Islet of Langerhans (tissue), 1 donor: ENCODE measurements at regions not wholly inside any gene's neighbourhood (a gene's known extent, or its start where the extent isn't known, plus 50 kb on each side); places are given as distances from the start of the nearest gene placed in this dataset.

Source experiments
- FAIRE-seq: peaks from one replicate; lab custom pipeline; 2011; peaks lifted over from hg19 to GRCh38; lab: Jason Lieb, UNC

- FAIRE-seq, result peak; percentile 58
Observed at GRCh38 chr18:34595690-34596089, 114.4 kb upstream of the DTNA start.

- no peak for FAIRE-seq
Observed at GRCh38 chr18:34598120-34598635, 111.9 kb upstream of the DTNA start.

DNA sequence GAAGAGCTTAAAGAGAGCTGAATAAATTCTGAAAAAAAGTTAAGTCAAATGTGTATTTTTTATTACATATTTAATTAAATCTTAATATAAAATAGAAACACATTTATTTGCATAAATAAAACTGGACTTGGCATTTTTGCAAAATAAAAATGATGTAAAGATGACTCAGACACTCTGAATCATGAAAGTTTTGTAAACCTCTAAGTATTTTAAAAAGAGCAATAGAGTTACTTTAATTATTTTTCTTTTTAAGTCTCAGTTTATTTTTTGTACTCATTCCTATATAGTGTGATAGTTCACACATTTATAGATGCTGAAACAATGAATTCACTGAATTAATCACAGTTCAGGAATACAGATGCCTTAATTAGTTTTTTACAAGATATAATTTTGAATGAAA, 109.9 kb upstream of the DTNA start:
- peak; percentile 62 for FAIRE-seq

DNA sequence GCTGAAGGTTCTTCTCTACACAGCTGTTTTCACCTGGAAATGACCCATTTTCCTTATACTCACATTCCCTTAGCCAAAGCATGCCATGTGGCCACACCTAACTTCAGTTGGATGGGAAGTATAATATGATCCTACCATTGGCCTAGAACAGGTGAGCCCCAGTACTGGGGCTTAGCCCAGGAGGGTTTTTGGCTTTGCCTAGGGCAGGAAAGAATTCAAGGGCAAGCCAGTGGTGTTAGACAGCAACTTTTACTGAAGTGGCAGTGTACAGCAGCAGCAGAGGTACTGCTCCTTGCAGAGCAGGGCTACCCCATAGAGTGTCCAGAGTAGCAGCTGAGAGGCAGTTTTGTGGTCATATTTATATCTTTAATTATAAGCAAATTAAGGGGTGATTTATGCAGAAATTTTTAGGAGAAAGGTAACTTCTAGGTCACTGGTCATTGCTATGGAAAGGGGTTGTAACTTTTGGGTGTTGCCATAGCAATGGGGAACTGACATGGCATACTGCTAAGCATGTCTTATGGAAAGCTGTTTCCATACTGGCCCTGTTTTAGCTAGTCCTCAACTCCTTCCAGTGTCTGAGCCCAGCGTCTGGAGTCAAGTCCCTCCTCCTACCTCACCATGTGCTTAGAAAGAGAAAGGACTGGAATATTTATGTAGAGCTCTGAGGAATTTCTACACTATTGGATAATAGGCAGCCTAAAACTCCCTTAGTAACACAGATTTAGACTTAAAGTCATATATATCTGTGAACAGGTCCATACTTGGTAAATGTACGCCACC, 109.0 kb upstream of the DTNA start:
- FAIRE-seq, result no peak

GRCh38 chr18:34604591-34604990, 105.5 kb upstream of the DTNA start:
- FAIRE-seq, result no peak

DNA sequence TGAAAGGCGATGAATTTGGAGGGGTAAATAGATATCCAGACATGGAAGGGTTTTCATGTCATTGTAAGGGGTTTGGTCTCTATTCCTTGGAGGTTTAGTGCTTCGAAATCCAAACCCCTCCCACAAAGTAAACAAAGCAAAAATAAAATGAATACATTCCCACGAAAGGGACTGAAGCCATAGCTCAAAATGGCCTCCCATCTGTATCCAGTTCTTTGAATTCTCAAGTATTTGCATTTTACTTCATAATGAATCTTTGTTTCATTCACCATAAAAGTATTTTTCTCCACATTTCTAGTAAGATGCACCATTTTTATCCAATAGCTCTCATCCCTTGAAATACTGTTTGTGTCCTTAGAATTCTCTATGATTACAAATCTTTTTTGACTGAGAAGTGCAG, 103.2 kb upstream of the DTNA start:
- FAIRE-seq, result no peak

DNA sequence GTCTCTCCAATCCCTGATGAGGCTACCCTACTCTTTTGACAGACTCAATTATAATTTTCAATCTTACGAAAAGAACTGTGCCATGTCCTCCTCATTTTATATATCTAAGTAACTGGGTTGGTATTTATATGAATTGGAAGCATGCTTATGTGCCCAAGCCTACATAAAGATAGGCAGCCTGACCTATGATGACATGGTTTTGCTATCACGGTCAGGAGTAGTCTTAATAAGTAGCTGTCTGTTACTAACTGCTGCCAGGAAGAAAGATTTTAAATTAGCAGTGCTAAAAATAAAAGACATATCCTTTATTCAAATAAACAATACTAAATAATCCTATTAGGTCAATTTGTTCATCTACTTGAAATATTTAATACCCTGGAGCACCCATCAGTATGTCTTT, 102.0 kb upstream of the DTNA start:
- no peak for FAIRE-seq

- FAIRE-seq, result no peak
Observed at GRCh38 chr18:34609986-34610648, 100.0 kb upstream of the DTNA start.

GRCh38 chr18:34611904-34612303, 98.2 kb upstream of the DTNA start:
- no peak for FAIRE-seq

DNA sequence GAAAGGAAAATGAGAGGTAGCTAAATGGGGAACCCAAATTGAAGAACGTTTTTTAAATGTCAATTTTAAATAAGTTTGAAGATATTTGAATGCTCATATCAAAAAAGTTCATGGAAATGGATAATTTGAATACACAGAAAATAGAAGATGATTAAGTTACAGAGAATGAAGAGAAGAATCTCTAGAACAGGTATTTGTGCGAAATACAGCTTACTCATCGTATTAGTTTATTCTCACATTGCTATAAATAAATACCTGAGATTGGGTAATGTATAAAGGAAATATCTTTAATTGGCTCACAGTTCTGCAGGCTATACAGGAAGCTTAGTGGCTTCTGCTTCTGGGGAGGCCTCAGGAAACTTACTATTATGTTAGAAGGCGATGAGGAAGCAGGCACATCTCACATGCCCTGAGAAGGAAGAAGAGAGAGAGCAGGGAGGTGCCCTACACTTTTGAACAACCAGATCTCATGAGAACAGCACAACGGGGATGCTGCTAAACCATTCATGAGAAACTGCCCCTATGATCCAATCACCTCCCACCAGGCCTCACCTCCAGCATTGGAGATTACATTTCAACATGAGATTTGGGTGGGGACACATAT, 89.7 kb upstream of the DTNA start:
- no peak for FAIRE-seq

DNA sequence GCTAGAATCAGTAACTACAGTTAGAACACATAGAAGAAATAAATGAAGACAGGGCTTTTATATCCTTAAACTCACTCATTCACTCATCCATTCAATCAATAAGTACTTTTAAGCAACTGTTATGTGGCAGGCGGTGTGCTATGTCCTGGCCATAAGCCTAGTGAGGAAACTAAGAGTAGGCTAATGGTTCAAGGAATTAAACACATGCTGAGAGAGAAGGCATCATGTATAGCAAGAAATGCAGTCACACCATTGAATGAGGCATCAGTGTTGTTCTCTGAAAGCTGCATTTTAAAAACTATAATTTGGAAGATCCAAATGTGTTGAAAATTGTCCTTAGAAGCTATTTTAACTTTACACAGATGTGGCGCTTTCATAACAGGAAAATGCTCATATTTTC, 86.5 kb upstream of the DTNA start:
- FAIRE-seq, result no peak

GRCh38 chr18:34624551-34624950, 85.5 kb upstream of the DTNA start:
- FAIRE-seq, result no peak

DNA sequence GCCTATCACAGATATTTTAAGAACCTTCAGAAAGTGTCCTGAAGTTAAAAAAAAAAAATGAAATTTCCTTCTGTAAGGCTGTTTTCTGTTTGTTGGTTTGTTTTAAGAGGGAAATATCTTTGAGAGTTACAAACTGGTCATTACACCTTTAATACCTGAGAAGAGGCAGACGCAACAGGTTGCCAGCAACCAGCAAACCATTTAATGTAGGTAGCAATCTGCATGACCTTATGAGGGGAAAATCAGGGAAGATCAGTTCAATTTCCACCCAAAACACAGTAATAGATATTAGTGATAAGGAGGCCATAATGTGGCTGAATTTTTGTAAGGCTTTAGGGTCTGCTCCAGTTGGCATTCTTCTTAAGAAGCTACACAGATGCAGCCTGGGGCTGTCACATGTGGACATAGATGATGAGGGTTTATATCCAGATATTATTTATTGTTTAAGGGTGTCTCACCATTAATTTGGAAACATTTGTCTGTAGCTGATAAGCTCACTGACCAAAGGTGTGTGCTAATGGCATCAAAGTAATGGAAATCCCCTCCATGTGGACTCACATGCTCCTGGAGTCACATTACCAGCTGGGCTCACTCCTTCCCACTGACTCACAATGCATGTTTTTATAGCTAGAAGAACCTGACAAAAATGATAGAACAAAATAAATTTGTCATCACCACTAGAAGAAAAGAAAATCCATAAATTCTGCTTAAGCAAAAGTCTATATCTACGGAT, 83.5 kb upstream of the DTNA start:
- no peak for FAIRE-seq

DNA sequence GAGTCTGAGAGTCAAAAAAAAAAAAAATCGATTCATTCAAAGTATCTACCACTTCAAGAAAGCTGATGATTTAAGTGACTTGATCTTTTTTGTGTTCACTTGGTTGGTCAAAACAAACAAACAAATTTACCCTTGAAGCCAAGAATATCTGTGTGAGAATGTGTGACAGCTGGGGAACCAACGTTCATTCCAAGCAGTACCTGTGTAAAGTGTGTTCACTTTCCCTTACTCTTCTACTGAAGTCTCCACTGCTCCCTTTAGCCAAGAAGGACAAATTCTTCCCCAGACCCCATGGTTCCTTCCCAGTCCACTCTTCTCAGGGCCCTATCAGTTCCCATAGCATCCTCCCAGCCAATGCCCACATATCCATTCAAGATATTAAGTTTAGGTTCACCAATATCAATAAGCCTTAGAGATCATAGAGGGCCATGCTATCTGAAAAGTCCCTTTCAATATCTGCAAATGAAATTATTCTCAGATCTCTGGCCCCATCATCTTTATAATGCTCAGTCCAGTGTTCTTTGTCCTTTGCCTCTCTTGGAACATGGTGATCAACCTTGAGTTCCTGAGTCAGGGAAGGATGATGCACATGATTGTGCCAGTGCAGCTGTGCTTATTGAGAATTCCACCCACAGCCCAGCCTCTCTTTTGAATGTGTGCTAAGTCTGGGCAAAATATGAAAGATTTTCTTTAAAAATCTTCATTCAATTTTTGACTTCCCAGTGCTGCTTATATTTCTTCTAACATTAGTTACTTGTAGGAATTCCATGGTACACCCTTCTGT, 82.8 kb upstream of the DTNA start:
- no peak for FAIRE-seq

DNA sequence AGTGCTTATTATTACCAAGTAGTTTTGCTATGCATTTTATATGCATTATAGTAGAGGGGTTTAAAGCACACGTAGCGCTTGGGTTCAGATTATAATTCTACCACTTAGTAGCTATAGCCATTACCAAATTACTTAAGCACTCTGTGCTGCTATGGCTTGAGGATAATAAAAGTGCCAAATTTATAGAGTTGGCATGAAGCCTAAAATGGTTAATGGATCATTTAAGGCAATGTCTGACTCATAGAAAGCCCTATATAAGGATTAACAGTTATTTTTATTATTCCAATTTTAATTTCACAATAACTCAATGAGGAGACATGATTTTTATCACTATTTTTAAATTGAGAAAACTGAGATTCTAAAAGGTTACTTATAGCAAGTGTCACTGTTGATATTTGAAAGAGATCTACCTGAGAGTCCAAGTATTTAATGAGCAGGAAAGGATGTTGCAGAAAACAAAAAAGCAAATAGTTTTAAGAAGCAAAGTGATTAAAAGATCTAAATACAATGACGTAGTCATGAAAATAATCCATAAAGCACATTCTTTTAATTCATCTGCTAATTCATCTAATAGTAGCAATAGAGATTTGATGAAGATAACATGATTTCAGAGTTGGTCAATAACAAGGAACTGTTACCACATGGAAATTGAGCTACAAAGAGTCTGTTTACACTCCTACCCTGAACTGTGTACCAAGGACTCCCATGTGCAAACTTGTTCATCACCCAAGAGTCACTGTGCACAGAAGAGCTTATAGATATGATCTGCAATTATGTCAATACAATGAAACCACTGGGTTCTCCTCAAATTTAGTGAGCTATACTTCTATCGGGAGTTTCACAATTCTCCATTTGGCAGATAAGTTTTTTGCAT, 78.8 kb upstream of the DTNA start:
- FAIRE-seq, result peak; percentile 47

DNA sequence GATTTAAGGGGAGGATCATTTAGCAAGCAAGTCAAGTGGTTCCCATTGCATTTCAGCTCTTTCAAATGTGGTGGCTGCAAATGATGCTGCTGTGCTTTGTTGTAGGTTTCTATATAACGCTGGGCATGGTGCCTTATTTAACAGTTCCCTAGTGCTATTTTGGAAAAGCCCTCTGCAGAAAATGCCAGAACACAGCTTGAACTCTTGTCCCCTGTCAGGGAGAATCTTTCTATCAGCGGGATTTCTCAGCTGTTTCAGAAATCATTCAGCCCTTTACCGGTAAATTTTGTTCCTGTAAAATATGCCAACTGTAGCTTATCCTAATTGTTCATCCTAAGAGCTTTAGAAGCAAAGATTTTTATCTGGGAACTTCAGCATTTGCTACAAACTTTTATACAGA, 77.8 kb upstream of the DTNA start:
- no peak for FAIRE-seq

DNA sequence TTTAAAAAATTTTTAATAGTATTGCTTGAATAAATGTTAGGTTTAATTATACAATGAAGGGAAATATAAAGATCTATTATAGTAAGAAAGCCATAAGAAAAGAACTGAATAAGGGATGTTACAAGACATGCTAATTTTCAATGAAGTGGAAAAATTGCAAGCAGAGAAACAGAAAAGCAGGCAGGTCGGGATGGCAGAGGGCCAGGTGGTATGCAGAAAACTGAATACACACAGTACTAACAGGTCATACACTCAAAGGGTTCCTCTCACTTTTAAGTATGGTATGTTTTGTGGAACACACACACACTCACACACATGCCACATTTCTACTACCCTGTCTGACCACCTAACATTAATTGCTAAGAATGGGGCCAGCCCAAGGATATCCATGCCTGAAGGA, 76.7 kb upstream of the DTNA start:
- FAIRE-seq, result no peak

DNA sequence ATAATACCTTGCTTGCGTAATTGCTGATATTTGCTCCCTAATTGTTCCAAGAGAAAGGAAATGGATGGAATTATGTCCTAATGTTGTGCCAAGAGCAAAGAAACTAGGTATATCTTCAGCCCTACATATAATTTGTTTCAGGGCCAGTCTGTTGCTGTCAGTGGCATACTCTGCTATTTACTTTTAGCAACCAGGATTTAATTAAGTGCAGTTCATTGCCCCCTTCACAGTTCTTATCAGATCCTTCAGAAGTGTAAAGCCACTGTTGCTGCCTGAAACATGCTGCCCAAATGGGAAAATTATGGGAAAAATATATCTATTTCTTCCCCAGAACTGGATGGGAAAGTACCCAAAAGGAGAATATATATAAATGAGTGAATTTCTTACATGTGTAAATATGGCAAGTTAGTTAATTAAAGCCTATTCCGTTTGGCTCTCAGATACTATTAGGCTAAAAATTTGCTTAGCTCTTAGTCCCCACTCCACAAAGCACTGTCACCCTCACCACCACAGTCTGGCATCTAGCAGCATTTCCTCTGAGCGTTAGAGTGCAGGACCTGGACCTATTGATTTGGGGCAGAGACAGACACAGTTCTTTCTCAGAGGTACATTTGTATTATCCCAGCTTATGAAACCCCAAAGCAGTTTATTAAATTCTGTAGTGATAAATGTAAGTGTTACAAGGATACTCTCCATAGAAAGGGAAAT, 72.8 kb upstream of the DTNA start:
- peak; percentile 49 for FAIRE-seq

DNA sequence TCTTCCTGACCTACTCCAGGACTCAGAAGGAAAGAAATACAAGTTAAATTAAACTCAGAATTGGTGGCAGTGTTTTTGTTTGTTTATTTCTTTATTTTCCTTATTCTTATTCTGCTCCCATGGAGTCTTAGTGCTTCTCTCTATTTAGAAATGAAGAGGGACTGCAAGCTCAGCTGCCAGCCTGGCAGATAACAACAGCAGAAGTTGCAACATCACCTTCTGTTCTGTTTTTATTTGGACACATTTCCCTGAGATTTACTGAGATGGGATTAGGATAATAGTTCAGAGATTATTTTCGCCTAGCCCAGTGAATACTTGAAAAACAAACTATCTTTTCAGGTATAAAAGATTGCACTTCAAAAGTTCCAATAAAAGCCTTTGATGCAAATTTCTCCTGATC, 70.4 kb upstream of the DTNA start:
- no peak for FAIRE-seq

DNA sequence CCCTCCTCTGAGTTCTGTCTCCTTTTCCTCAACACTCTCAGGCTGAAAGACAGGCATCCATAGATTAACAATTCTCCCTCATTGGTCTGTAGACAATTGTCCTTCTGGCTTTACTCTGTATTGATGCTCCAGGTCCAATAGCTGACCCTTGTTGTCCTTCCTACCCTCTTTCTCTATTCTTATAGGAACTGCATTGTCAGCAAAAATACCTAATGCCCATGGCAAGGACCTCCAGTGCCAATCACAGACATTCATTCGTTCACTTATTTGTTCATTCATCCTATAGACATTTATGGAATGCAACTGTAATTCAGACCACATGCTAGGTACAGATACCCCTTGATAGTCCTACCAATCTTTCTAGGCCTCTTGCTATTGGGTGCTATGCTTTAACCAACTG, 69.8 kb upstream of the DTNA start:
- no peak for FAIRE-seq
